ENCODE measurements at regions not wholly inside any gene's neighbourhood (a gene's known extent, or its start where the extent isn't known, plus 50 kb on each side); places are given as distances from the start of the nearest gene placed in this dataset.

DNA sequence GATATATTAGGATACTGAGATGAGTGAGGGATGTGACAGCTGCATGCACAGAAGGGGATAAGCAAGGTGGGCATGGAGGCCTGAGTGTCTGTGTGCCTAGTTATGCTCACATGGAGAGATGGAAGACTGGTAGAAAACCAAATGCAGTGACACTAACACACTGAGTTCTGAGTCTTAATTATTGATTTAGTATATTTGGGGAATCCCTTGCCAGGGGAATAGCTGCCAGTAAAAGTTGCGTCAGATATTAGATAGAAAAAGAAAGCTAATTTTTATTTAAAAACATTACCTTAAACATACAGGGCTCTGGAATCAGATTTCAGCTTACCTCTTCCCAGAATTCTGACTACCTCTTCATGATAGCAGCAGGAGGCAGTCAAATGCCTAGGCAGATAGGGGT is 620.5 kb downstream of the METTL15 start:
- in situ Hi-C loops (cut with MboI) = no loop called here
- TF ChIP-seq EZH2phosphoT487 (IDR thresholded peaks at IDR 0.05; ENCODE audit: insufficient read depth, low read depth) = no peak
- no peak overlapping the region for H2AFZ ChIP-seq

GRCh38 chr11:28727254-28727653 is 619.1 kb downstream of the METTL15 start:
- Histone ChIP-seq H3K9ac (no peak overlapping the region), H3K4me3 (no peak overlapping the region), H4K20me1 (ENCODE audit: insufficient read depth) (no peaks in the 10 kb centered on the region), H3K9me3 (ENCODE audit: low read depth) (no peaks in the 10 kb centered on the region), H3K4me1 (ENCODE audit: insufficient read depth) (peaks cover 27% of the 10 kb centered on the region), H3K27me3 (replicated peaks; ENCODE audit: insufficient read depth) (no peaks in the 10 kb centered on the region), H2AFZ (peak overlapping the region; percentile 51), H3K27ac (peak overlapping the region; percentile 39; the same call in 1 of the 2 replicates), H3K36me3 (ENCODE audit: low read depth) (no peaks in the 10 kb centered on the region), H3K79me2 (ENCODE audit: insufficient read depth) (no peaks in the 10 kb centered on the region), H3K9me2 (ENCODE audit: insufficient read depth) (no peaks in the 10 kb centered on the region), H3F3A (ENCODE audit: insufficient read depth) (peaks cover 25% of the 10 kb centered on the region; the same call in 1 of the 2 replicates), H3K4me2 (ENCODE audit: unreplicated experiment) (peak overlapping the region; percentile 18)
- peak; percentile 62 for DNase-seq
- no peak for TF ChIP-seq EZH2 (IDR thresholded peaks at IDR 0.05; ENCODE audit: insufficient read depth, poor library complexity, severe bottlenecking)
- TF ChIP-seq EZH2phosphoT487 (IDR thresholded peaks at IDR 0.05; ENCODE audit: insufficient read depth, low read depth) = no peak
- in situ Hi-C loops (cut with MboI) = no loop called here
- WGBS, 2 experiments (ENCODE audit: low coverage in 1 of 2, low lambda C conversion rate in 2 of 2, missing lambda C conversion rate in 2 of 2) = 28 to 32% methylated on average over 3 of the region's 3 CpGs

More for the DNA sequence above, 620.5 kb downstream of the METTL15 start:
- 60 to 83% methylated on average over 1 of the region's 1 CpG for WGBS, 2 experiments (ENCODE audit: low coverage in 1 of 2, low lambda C conversion rate in 2 of 2, missing lambda C conversion rate in 2 of 2)
- H3K9me3 ChIP-seq (ENCODE audit: low read depth) = no peaks in the 10 kb centered on the region
- peaks cover 25% of the 10 kb centered on the region; the same call in 1 of the 2 replicates for H3F3A ChIP-seq (ENCODE audit: insufficient read depth)
- H3K9me2 ChIP-seq (ENCODE audit: insufficient read depth) = no peaks in the 10 kb centered on the region
- no peak overlapping the region for H3K4me2 ChIP-seq (ENCODE audit: unreplicated experiment)
- no peak overlapping the region for H3K27ac ChIP-seq
- H3K4me3 ChIP-seq = no peak overlapping the region
- no peaks in the 10 kb centered on the region for H3K36me3 ChIP-seq (ENCODE audit: low read depth)
- no peaks in the 10 kb centered on the region for H3K79me2 ChIP-seq (ENCODE audit: insufficient read depth)
- H3K27me3 ChIP-seq (replicated peaks; ENCODE audit: insufficient read depth) = no peaks in the 10 kb centered on the region
- no peak for DNase-seq
- peaks cover 22% of the 10 kb centered on the region for H3K4me1 ChIP-seq (ENCODE audit: insufficient read depth)
- no peak overlapping the region for H3K9ac ChIP-seq
- H4K20me1 ChIP-seq (ENCODE audit: insufficient read depth) = no peaks in the 10 kb centered on the region

DNA sequence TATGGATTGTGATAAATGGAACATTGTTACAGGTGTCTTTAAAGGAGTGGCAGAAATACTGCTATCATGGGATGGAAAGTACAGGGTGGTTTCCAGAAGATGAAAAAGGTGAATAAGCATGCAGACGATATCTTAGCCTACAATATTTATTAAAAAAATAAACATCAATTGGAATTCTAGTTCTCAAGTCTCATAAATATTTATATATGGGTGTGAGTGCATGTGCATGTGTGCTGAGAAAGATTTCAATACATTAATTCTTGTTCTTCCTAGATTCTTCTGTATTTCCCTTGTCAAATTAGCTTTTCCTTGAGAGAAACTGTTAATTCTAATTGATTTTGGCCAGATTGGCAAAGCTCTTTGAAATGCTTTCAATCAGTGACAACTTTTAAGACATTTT is 618.2 kb downstream of the METTL15 start:
- Histone ChIP-seq H3K4me2 (ENCODE audit: unreplicated experiment) (no peak overlapping the region), H3K36me3 (ENCODE audit: low read depth) (no peaks in the 10 kb centered on the region), H3K27ac (no peak overlapping the region), H3F3A (ENCODE audit: insufficient read depth) (peaks cover 25% of the 10 kb centered on the region; the same call in 1 of the 2 replicates), H3K9me2 (ENCODE audit: insufficient read depth) (no peaks in the 10 kb centered on the region), H3K79me2 (ENCODE audit: insufficient read depth) (no peaks in the 10 kb centered on the region), H3K4me3 (no peak overlapping the region), H2AFZ (no peak overlapping the region), H4K20me1 (ENCODE audit: insufficient read depth) (no peaks in the 10 kb centered on the region), H3K4me1 (ENCODE audit: insufficient read depth) (peaks cover 27% of the 10 kb centered on the region), H3K27me3 (replicated peaks; ENCODE audit: insufficient read depth) (no peaks in the 10 kb centered on the region), H3K9me3 (ENCODE audit: low read depth) (no peaks in the 10 kb centered on the region), H3K9ac (no peak overlapping the region)
- in situ Hi-C loops (cut with MboI) = no loop called here
- no peak for DNase-seq
- TF ChIP-seq EZH2phosphoT487 (IDR thresholded peaks at IDR 0.05; ENCODE audit: insufficient read depth, low read depth) (no peak), EZH2 (IDR thresholded peaks at IDR 0.05; ENCODE audit: insufficient read depth, poor library complexity, severe bottlenecking) (no peak)
- WGBS, 2 experiments (ENCODE audit: low coverage in 1 of 2, low lambda C conversion rate in 2 of 2, missing lambda C conversion rate in 2 of 2) = 42 to 57% methylated on average over 1 of the region's 1 CpG

DNA sequence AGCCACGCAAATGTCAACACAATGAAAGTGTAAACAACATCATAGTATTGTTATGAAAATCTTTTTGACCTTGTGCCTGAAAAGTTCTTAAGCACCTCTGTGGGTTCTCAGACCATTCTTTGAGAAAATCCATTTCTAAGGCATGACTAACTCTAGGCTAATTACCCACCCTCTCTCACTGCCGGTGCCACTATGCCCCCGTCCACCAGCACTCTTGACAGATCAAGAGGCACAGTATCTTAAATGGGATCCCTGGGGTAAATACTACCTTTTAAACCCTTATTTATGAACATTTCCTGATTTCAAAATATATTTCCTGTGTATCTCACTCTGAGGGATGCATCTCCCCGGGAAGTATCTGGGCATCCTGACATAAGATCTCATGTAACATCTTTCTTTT is 607.5 kb downstream of the METTL15 start:
- Histone ChIP-seq H3K27me3 (replicated peaks; ENCODE audit: insufficient read depth) (no peaks in the 10 kb centered on the region), H3K9me2 (ENCODE audit: insufficient read depth) (no peaks in the 10 kb centered on the region), H2AFZ (no peak overlapping the region), H3K4me1 (ENCODE audit: insufficient read depth) (no peaks in the 10 kb centered on the region), H3K27ac (no peak overlapping the region), H3K79me2 (ENCODE audit: insufficient read depth) (no peaks in the 10 kb centered on the region), H3F3A (ENCODE audit: insufficient read depth) (no peaks in the 10 kb centered on the region), H3K4me2 (ENCODE audit: unreplicated experiment) (no peak overlapping the region), H3K9me3 (ENCODE audit: low read depth) (no peaks in the 10 kb centered on the region), H3K9ac (no peak overlapping the region), H3K4me3 (no peak overlapping the region), H4K20me1 (ENCODE audit: insufficient read depth) (no peaks in the 10 kb centered on the region), H3K36me3 (ENCODE audit: low read depth) (no peaks in the 10 kb centered on the region)
- DNase-seq = no peak
- 55 to 57% methylated on average over 4 of the region's 4 CpGs for WGBS, 2 experiments (ENCODE audit: low coverage in 1 of 2, low lambda C conversion rate in 2 of 2, missing lambda C conversion rate in 2 of 2)
- TF ChIP-seq EZH2 (IDR thresholded peaks at IDR 0.05; ENCODE audit: insufficient read depth, poor library complexity, severe bottlenecking) (no peak), EZH2phosphoT487 (IDR thresholded peaks at IDR 0.05; ENCODE audit: insufficient read depth, low read depth) (no peak)
- in situ Hi-C loops (cut with MboI) = no loop called here

- H3K4me3 ChIP-seq = no peak overlapping the region
- H3K27ac ChIP-seq = no peak overlapping the region
- in situ Hi-C loops (cut with MboI) = no loop called here
- no peaks in the 10 kb centered on the region for H3K27me3 ChIP-seq (replicated peaks; ENCODE audit: insufficient read depth)
- H2AFZ ChIP-seq = peak overlapping the region; percentile 45; the same call in 1 of the 2 replicates
- H3K4me2 ChIP-seq (ENCODE audit: unreplicated experiment) = no peak overlapping the region
- no peak for TF ChIP-seq EZH2phosphoT487 (IDR thresholded peaks at IDR 0.05; ENCODE audit: insufficient read depth, low read depth)
- TF ChIP-seq EZH2 (IDR thresholded peaks at IDR 0.05; ENCODE audit: insufficient read depth, poor library complexity, severe bottlenecking) = no peak
- 17 to 29% methylated on average over 2 of the region's 2 CpGs for WGBS, 2 experiments (ENCODE audit: low coverage in 1 of 2, low lambda C conversion rate in 2 of 2, missing lambda C conversion rate in 2 of 2)
- H3K4me1 ChIP-seq (ENCODE audit: insufficient read depth) = no peaks in the 10 kb centered on the region
- H3K36me3 ChIP-seq (ENCODE audit: low read depth) = no peaks in the 10 kb centered on the region
- H4K20me1 ChIP-seq (ENCODE audit: insufficient read depth) = no peaks in the 10 kb centered on the region
- H3K9me2 ChIP-seq (ENCODE audit: insufficient read depth) = no peaks in the 10 kb centered on the region
- no peak for DNase-seq
- H3K79me2 ChIP-seq (ENCODE audit: insufficient read depth) = no peaks in the 10 kb centered on the region
- no peak overlapping the region for H3K9ac ChIP-seq
- H3K9me3 ChIP-seq (ENCODE audit: low read depth) = no peaks in the 10 kb centered on the region
- H3F3A ChIP-seq (ENCODE audit: insufficient read depth) = no peaks in the 10 kb centered on the region
Measured at GRCh38 chr11:28713850-28714249, 605.7 kb downstream of the METTL15 start.
